ENCODE measurements at regions not wholly inside any gene's neighbourhood (a gene's known extent, or its start where the extent isn't known, plus 50 kb on each side); places are given as distances from the start of the nearest gene placed in this dataset.

DNA sequence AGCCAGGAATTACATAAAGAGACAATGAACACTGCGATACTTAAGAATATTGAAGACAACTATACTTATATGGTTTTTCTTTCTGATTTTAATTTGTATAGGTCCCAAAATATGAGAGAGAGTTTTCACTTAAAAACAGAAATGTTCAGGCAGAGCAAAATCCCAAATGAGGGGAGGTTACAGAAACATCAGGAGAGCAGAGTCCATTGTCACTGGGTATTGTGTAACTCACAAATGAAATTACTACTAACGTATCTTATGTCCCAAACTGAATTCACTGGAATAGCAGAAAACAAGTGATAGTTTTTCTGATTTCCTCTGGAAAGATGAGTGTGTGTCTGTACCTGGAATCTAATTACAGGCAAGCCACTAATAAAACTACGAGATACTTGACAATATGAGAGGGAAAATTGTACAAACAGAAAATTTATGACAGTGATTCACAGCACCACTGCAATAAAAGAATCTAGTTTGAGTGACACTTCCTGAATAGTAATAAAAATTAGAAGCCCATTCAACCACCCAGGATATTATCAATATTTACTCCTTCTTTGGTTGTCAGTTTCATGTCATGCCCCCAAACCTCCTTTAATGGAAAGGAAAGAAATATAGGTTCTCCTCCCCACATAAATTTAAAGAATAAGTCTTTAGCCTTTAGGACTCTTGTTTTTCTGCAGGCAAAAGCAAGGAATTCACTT, 522.6 kb downstream of the ADGRL2 start:
- no peaks in the 10 kb centered on the region for H3K9me3 ChIP-seq (replicated peaks)
- no peaks in the 10 kb centered on the region for H3K36me3 ChIP-seq
- no peak for DNase-seq
- no peaks in the 10 kb centered on the region for H3K27me3 ChIP-seq (ENCODE audit: low read depth)
- TF ChIP-seq, protein P1, sequence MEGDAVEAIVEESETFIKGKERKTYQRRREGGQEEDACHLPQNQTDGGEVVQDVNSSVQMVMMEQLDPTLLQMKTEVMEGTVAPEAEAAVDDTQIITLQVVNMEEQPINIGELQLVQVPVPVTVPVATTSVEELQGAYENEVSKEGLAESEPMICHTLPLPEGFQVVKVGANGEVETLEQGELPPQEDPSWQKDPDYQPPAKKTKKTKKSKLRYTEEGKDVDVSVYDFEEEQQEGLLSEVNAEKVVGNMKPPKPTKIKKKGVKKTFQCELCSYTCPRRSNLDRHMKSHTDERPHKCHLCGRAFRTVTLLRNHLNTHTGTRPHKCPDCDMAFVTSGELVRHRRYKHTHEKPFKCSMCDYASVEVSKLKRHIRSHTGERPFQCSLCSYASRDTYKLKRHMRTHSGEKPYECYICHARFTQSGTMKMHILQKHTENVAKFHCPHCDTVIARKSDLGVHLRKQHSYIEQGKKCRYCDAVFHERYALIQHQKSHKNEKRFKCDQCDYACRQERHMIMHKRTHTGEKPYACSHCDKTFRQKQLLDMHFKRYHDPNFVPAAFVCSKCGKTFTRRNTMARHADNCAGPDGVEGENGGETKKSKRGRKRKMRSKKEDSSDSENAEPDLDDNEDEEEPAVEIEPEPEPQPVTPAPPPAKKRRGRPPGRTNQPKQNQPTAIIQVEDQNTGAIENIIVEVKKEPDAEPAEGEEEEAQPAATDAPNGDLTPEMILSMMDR (IDR thresholded peaks at IDR 0.05; ENCODE audit: borderline replicate concordance) = no peak
- no peak overlapping the region for H3K4me3 ChIP-seq
- H3K27ac ChIP-seq (replicated peaks) = no peak overlapping the region
- intact Hi-C loops (cut with micrococcal nuclease) = no loop called here
- no peaks in the 10 kb centered on the region for H3K4me1 ChIP-seq

DNA sequence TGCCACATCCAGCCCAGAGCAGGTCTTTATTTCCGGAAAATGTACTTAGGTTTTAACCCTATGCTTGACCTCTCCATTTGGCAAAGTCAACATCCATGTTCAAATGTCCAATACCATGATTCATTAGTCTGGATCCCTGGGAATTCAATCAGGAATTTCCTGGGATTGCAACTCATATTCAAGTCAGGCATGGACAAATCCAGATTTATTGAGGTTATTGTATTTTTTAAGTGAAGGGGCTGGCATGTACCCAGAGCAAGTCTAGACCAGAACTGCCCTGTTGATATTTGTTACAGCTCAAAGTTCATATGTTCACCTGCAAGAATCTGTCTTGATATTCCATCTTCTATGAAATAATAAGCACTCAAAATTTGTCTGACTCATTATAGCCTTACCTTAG, 521.1 kb downstream of the ADGRL2 start:
- DNase-seq = no peak
- no peaks in the 10 kb centered on the region for H3K36me3 ChIP-seq
- H3K4me1 ChIP-seq = no peaks in the 10 kb centered on the region
- TF ChIP-seq, protein P1 (IDR thresholded peaks at IDR 0.05; ENCODE audit: borderline replicate concordance) = no peak
- H3K4me3 ChIP-seq = no peak overlapping the region
- no peaks in the 10 kb centered on the region for H3K27me3 ChIP-seq (ENCODE audit: low read depth)
- H3K9me3 ChIP-seq (replicated peaks) = no peaks in the 10 kb centered on the region
- intact Hi-C loops (cut with micrococcal nuclease) = no loop called here
- H3K27ac ChIP-seq (replicated peaks) = no peak overlapping the region

DNA sequence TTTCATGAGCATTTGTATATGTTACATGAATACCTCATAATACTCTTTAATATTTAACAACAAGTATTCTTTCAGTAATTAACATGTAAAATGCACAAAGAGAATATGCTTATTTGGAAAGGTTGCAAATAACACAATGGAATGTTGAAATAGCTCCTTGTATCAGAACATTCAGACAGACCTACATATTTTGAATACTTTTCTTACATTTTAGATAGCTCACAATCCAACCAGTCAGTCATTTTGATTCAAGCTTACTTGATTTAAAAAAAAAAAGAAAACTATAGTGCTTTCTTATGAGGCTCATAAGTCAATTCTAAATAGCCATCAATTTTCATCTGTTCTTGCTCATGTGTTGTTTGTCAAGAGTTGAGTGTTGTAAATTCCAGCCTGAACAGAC, 518.8 kb downstream of the ADGRL2 start:
- Histone ChIP-seq H3K4me3 (no peak overlapping the region), H3K4me1 (no peaks in the 10 kb centered on the region), H3K9me3 (replicated peaks) (no peaks in the 10 kb centered on the region), H3K27me3 (ENCODE audit: low read depth) (no peaks in the 10 kb centered on the region), H3K36me3 (no peaks in the 10 kb centered on the region), H3K27ac (replicated peaks) (no peak overlapping the region)
- TF ChIP-seq, protein P1 (IDR thresholded peaks at IDR 0.05; ENCODE audit: borderline replicate concordance) = no peak
- intact Hi-C loops (cut with micrococcal nuclease) = no loop called here
- no peak for DNase-seq

DNA sequence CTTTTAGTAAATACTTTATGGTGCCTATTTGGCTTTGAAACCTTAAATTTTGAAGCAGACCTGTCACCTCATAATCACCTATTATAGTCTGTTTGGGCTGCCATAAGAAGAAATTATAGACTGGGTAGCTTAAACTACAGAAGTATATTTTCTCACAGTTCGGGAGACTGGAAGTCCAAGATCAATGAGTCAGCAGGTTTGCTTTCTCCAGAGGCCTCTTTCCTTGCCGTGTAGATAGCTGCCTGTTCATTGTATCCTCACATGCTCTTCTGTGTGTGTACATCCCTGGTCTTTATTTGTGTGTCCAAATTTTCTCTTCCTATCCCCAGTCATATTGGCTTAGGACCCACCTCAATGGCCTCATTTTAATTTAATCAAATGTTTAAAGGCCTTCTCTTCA, 518.2 kb downstream of the ADGRL2 start:
- no peaks in the 10 kb centered on the region for H3K36me3 ChIP-seq
- no peak for DNase-seq
- no peaks in the 10 kb centered on the region for H3K9me3 ChIP-seq (replicated peaks)
- H3K4me3 ChIP-seq = no peak overlapping the region
- no peaks in the 10 kb centered on the region for H3K27me3 ChIP-seq (ENCODE audit: low read depth)
- intact Hi-C loops (cut with micrococcal nuclease) = no loop called here
- TF ChIP-seq, protein P1 (IDR thresholded peaks at IDR 0.05; ENCODE audit: borderline replicate concordance) = no peak
- no peak overlapping the region for H3K27ac ChIP-seq (replicated peaks)
- H3K4me1 ChIP-seq = no peaks in the 10 kb centered on the region

DNA sequence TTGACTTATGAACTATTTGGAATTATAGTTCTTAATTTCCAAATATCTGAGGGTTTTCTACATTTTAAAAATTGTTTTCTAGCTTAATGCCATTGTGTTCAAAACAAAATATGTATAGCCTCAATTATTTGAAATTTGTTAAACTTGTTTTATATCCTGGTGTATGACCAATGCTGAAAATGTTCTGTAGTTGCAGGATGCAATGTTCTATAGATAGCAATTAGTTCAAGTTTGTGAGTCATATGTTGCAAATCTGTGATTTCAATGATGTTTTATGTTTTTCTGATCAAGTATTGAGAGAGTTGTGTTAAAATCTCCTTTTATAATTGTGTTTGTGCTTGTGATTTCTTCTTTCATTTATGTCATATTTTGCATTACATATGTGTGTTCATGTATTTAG, 517.5 kb downstream of the ADGRL2 start:
- intact Hi-C loops (cut with micrococcal nuclease) = no loop called here
- H3K9me3 ChIP-seq (replicated peaks) = no peaks in the 10 kb centered on the region
- TF ChIP-seq, protein P1 (IDR thresholded peaks at IDR 0.05; ENCODE audit: borderline replicate concordance) = no peak
- H3K27me3 ChIP-seq (ENCODE audit: low read depth) = no peaks in the 10 kb centered on the region
- no peak for DNase-seq
- no peak overlapping the region for H3K27ac ChIP-seq (replicated peaks)
- no peaks in the 10 kb centered on the region for H3K4me1 ChIP-seq
- H3K4me3 ChIP-seq = no peak overlapping the region
- H3K36me3 ChIP-seq = no peaks in the 10 kb centered on the region

All from left ventricle myocardium inferior (tissue), 1 donor.